H1 (cell line): ENCODE measurements at regions not wholly inside any gene's neighbourhood (a gene's known extent, or its start where the extent isn't known, plus 50 kb on each side); places are given as distances from the start of the nearest gene placed in this dataset.
"Not testable (repeated sequence)": the region's sequence is repeated elsewhere in the genome, so short reads cannot be mapped to it uniquely, and the experiment has no call there.

Experiments used
- CTCF ChIA-PET: fragments of 300-600 bp; sonication (Branson Sonifier 250); formaldehyde crosslinking; loops from one replicate; lab custom pipeline; 2021; ENCODE audit not compliant: partially characterized antibody; lab: Charles Lee
- POLR2A ChIA-PET: fragments of 300-600 bp; sonication (Branson Sonifier 250); formaldehyde crosslinking; loops from one replicate; lab custom pipeline; 2021; ENCODE audit warnings: inconsistent platforms; ENCODE audit not compliant: partially characterized antibody; lab: Charles Lee
- DNase-seq, 2 experiments: peaks; one replicate each; pipeline versions ENCODE4 v3.0.0 to v3.0.0-alpha.2; 2010 to 2022; ENCODE audit warnings: low spot score in 2 of 2, low read depth in 1 of 2, mixed read lengths in 1 of 2
- FAIRE-seq: peaks from 2 replicates; lab custom pipeline; 2011; peaks lifted over from hg19 to GRCh38; lab: Jason Lieb, UNC
- H2AFZ ChIP-seq: 2 replicates; pipeline ENCODE4 v1.8.1; 2012; ENCODE audit warnings: low read length, inconsistent platforms
- H2AK5ac ChIP-seq: 2 replicates; pipeline ENCODE4 v1.6.1; 2013; ENCODE audit warnings: low read depth, low read length
- H2BK120ac ChIP-seq: replicated peaks from 2 replicates; pipeline ENCODE3; 2013; ENCODE audit warnings: low read depth, low read length, inconsistent platforms
- H2BK12ac ChIP-seq: 2 replicates; pipeline ENCODE4 v1.6.1; 2013; ENCODE audit warnings: low read depth, low read length
- H2BK15ac ChIP-seq: 2 replicates; pipeline ENCODE4 v1.6.1; 2013; ENCODE audit warnings: low read length
- H2BK20ac ChIP-seq: 2 replicates; pipeline ENCODE4 v1.6.1; 2013; ENCODE audit warnings: low read length
- H2BK5ac ChIP-seq: 2 replicates; pipeline ENCODE4 v1.6.1; 2013; ENCODE audit warnings: low read depth, low read length
- H3K14ac ChIP-seq: 2 replicates; pipeline ENCODE4 v1.6.1; 2013; ENCODE audit warnings: inconsistent platforms; ENCODE audit not compliant: insufficient read length
- H3K18ac ChIP-seq: 2 replicates; pipeline ENCODE4 v1.6.1; 2013; ENCODE audit warnings: low read length; ENCODE audit errors: extremely low read depth
- H3K23ac ChIP-seq: 2 replicates; pipeline ENCODE4 v1.6.1; 2013; ENCODE audit warnings: inconsistent platforms; ENCODE audit not compliant: insufficient read length
- H3K23me2 ChIP-seq: 2 replicates; pipeline ENCODE4 v1.6.1; 2013; ENCODE audit warnings: low read depth, low read length
- H3K27ac ChIP-seq: 2 replicates; pipeline ENCODE4 v1.6.1; 2011; ENCODE audit warnings: low read depth, low read length, inconsistent platforms
- H3K27me3 ChIP-seq, 4 experiments: replicated peaks in 1 of 4; 1 replicate in 1 of 4; 2 replicates in 3 of 4; pipeline versions ENCODE4 v1.6.1 to v1.8.1; 2011 to 2013; ENCODE audit warnings: low read length in 3 of 4, mild to moderate bottlenecking in 3 of 4, inconsistent platforms in 2 of 4, mixed read lengths in 2 of 4, moderate library complexity in 1 of 4; ENCODE audit not compliant: control insufficient read depth in 3 of 4, insufficient read depth in 3 of 4; ENCODE audit errors: extremely low read depth in 1 of 4
- H3K36me3 ChIP-seq, 4 experiments: 2 replicates each; pipeline versions ENCODE4 v1.6.1 to v1.8.1; 2011 to 2013; ENCODE audit warnings: mild to moderate bottlenecking in 4 of 4, low read length in 3 of 4, moderate library complexity in 2 of 4, control low read depth in 1 of 4, inconsistent platforms in 1 of 4; ENCODE audit not compliant: insufficient read depth in 4 of 4, control insufficient read depth in 2 of 4
- H3K4ac ChIP-seq: replicated peaks from 2 replicates; pipeline ENCODE3; 2013; ENCODE audit warnings: low read length, low read depth, mixed read lengths, inconsistent platforms; ENCODE audit not compliant: insufficient read length
- H3K4me1 ChIP-seq, 4 experiments: replicated peaks in 1 of 4; 1 replicate in 1 of 4; 2 replicates in 3 of 4; pipeline versions ENCODE4 v1.6.1 to v1.8.1; 2011 to 2013; ENCODE audit warnings: low read length in 3 of 4, inconsistent platforms in 2 of 4, mixed read lengths in 1 of 4; ENCODE audit not compliant: insufficient read depth in 4 of 4, control insufficient read depth in 3 of 4
- H3K4me2 ChIP-seq, 2 experiments: 2 replicates each; pipeline versions ENCODE4 v1.6.1 to v1.8.1; 2011 to 2013; ENCODE audit warnings: low read depth in 2 of 2, low read length in 2 of 2, control low read depth in 1 of 2, inconsistent platforms in 1 of 2, mild to moderate bottlenecking in 1 of 2; ENCODE audit not compliant: insufficient read depth in 1 of 2
- H3K4me3 ChIP-seq, 4 experiments: fragments of 200-600, 300-600 bp in 1 of 4; sonication (generic), shearing (Covaris generic), sonication (Bioruptor Twin) in 1 of 4; 2 replicates each; pipeline versions ENCODE4 v1.5.1 to v1.8.1; 2011 to 2016; ENCODE audit warnings: low read length in 4 of 4, low read depth in 3 of 4, control low read depth in 2 of 4, inconsistent platforms in 2 of 4, mild to moderate bottlenecking in 2 of 4, mixed read lengths in 1 of 4, moderate library complexity in 1 of 4; ENCODE audit not compliant: insufficient read depth in 2 of 4; ENCODE audit errors: extremely low read depth in 1 of 4
- H3K56ac ChIP-seq: replicated peaks from 2 replicates; pipeline ENCODE3; 2013; ENCODE audit warnings: low read depth, mild to moderate bottlenecking, mixed read lengths, low read length, inconsistent platforms; ENCODE audit not compliant: insufficient read length
- H3K79me1 ChIP-seq: 2 replicates; pipeline ENCODE4 v1.6.1; 2013; ENCODE audit warnings: low read depth, low read length, control low read depth
- H3K79me2 ChIP-seq, 2 experiments: 2 replicates each; pipeline versions ENCODE4 v1.6.1 to v1.8.1; 2012 to 2013; ENCODE audit warnings: low read length in 2 of 2, mild to moderate bottlenecking in 2 of 2, inconsistent platforms in 1 of 2; ENCODE audit not compliant: insufficient read depth in 2 of 2, control insufficient read depth in 1 of 2
- H3K9ac ChIP-seq, 4 experiments: replicated peaks in 1 of 4; 1 replicate in 1 of 4; 2 replicates in 3 of 4; pipeline versions ENCODE4 v1.6.1 to v1.8.1; 2011 to 2013; ENCODE audit warnings: low read depth in 3 of 4, low read length in 3 of 4, control low read depth in 2 of 4, mild to moderate bottlenecking in 2 of 4, moderate library complexity in 2 of 4, inconsistent platforms in 1 of 4; ENCODE audit errors: extremely low read depth in 1 of 4
- H3K9me3 ChIP-seq, 2 experiments: 2 replicates each; pipeline versions ENCODE4 v1.6.1 to v1.8.1; 2012 to 2013; ENCODE audit warnings: mild to moderate bottlenecking in 2 of 2, moderate library complexity in 2 of 2, control low read depth in 1 of 2, inconsistent platforms in 1 of 2, low read depth in 1 of 2, low read length in 1 of 2, mixed read lengths in 1 of 2; ENCODE audit not compliant: insufficient read depth in 2 of 2
- H4K20me1 ChIP-seq, 2 experiments: replicated peaks in 1 of 2; 2 replicates each; pipeline versions ENCODE3 to v1.8.1; 2011 to 2013; ENCODE audit warnings: inconsistent platforms in 2 of 2, low read length in 2 of 2, mild to moderate bottlenecking in 1 of 2; ENCODE audit not compliant: insufficient read depth in 2 of 2, control insufficient read depth in 1 of 2
- H4K5ac ChIP-seq: 2 replicates; pipeline ENCODE4 v1.6.1; 2013; ENCODE audit warnings: low read length, low read depth, mixed read lengths, inconsistent platforms; ENCODE audit not compliant: insufficient read length
- H4K8ac ChIP-seq: 2 replicates; pipeline ENCODE4 v1.8.0; 2013; ENCODE audit warnings: mild to moderate bottlenecking, moderate library complexity, low read length, inconsistent platforms; ENCODE audit not compliant: insufficient read depth; ENCODE audit errors: extremely low read depth
- H4K91ac ChIP-seq: replicated peaks from 2 replicates; pipeline ENCODE3; 2013; ENCODE audit warnings: low read length, mixed read lengths, inconsistent platforms; ENCODE audit not compliant: insufficient read length
- WGBS, 2 experiments: shearing (Covaris generic) in 1 of 2; methylation state at CpG; one replicate each; pipeline versions ENCODE4 v1.1.6 to v1.1.7; 2013 to 2015; ENCODE audit warnings: low lambda C conversion rate in 2 of 2, mixed read lengths in 2 of 2, inconsistent platforms in 1 of 2, low coverage in 1 of 2, missing lambda C conversion rate in 1 of 2; ENCODE audit not compliant: insufficient replicate concordance in 2 of 2, insufficient coverage in 1 of 2, insufficient read length in 1 of 2; ENCODE audit errors: extremely low coverage in 1 of 2, missing lambda C conversion rate in 1 of 2; 5-methylcytosine and 5-hydroxymethylcytosine counted together

GRCh38 chrX:133483771-133484170, 68.5 kb upstream of the GPC4 start:
- H2BK15ac ChIP-seq, H3K79me1 ChIP-seq, H3K18ac ChIP-seq, CTCF ChIA-PET, H2AFZ ChIP-seq, POLR2A ChIA-PET, H3K14ac ChIP-seq, H2BK20ac ChIP-seq, H4K5ac ChIP-seq, H2AK5ac ChIP-seq, FAIRE-seq, H2BK5ac ChIP-seq, H3K36me3 ChIP-seq, H3K4me3 ChIP-seq, H3K4me1 ChIP-seq, H3K79me2 ChIP-seq, H2BK12ac ChIP-seq, H3K27me3 ChIP-seq, H3K56ac ChIP-seq, H4K20me1 ChIP-seq, H4K91ac ChIP-seq, H3K4me2 ChIP-seq, H3K23me2 ChIP-seq, DNase-seq, H4K8ac ChIP-seq, H3K27ac ChIP-seq, H3K4ac ChIP-seq, H3K9ac ChIP-seq, H3K23ac ChIP-seq, H2BK120ac ChIP-seq: not testable (repeated sequence)
- H3K9me3 ChIP-seq = peaks cover 0 to 13% of the 10 kb centered on the region in 2 experiments; a peak in 1 of 4 replicates
- 98% methylated on average over 16 of the region's 34 CpGs; no CpG with 5 or more reads in 1 of the 2 experiments for WGBS, 2 experiments
